SKM-1 (cell line): ENCODE measurements at regions not wholly inside any gene's neighbourhood (a gene's known extent, or its start where the extent isn't known, plus 50 kb on each side); places are given as distances from the start of the nearest gene placed in this dataset.
"Not testable (repeated sequence)": the region's sequence is repeated elsewhere in the genome, so short reads cannot be mapped to it uniquely, and the experiment has no call there.

Experiments used
- DNase-seq: peaks from one replicate; lab custom pipeline; 2025; ENCODE audit not compliant: unreplicated experiment; lab: John Stamatoyannopoulos, UW

DNA sequence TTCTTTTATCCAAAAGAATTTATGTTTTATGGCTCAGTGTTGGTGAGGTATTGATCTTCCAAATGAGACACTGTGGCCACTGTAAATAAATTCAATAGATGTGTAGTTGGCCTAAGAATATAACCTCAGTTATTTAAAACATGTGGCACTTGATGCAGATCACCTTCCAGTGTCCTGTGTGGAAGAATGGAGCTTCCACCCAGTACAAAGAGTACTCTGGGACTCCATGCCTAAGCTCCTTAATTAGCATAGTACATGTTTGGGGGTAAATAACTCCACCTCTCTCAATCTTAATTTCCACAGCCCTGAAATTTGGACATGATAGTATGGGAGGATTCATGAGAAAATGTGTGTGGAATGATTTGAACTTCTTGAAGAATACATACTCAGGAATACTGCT is 105.7 kb downstream of the SPDYE17 start:
- not testable (repeated sequence) for DNase-seq

GRCh38 chr7:76924756-76925155 is 107.4 kb downstream of the SPDYE17 start:
- DNase-seq, result not testable (repeated sequence)

DNA sequence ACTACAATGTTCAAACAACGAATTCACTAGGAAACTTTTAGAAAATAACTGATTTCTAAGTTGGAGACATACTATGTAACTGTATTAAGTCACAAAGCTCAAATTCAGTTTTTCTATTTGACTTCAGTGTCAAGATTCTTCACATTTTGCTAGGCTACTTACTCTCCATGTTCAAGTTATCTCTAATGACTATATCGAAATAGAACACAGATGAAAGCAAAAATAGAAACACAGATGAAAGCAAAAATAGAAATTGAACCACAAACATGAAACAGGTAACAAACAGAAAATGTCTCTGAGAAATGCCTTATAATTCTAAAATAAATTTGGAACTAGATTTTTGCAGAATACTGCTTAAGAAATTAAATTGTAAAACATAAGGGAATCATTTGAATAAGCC is 113.5 kb downstream of the SPDYE17 start:
- not testable (repeated sequence) for DNase-seq

GRCh38 chr7:76914361-76914760 is 117.8 kb downstream of the SPDYE17 start:
- not testable (repeated sequence) for DNase-seq

DNA sequence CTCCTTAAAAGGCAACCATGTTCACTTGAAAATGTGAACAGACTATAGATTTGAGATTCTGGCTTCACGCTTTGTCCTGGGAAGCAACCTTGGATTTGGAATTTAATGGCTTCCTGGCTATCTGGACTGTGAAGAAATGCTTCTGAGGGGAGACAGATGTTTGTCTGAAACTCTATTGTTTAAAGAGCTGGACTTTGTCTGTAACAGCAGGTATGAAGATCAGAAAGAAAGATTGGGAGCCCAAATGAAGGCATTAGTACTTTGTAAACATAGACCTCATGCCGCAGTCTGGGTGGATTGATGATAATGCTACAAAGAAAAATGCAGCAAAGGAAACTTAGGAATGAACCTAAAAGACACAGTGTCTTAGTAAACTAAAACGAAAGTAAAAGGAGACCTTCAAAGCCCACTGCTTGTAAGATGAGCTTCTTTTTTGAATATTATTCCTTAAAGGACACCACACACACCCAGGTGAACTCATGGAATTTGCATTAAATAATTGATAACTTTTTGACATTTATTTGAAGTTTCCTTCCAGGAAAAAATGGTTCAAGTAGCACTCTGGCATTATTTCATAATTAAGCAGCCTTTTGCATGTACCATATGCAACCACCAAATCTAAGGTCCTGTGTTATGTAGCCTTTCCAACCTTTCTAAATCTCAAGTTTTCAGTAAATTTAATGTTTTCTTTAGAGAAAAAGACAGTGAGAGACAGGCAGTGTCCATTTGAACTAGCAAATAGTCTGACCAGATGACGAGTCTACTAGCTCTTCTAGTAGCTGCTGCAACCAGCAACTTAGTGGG is 119.9 kb downstream of the SPDYE17 start:
- not testable (repeated sequence) for DNase-seq

DNA sequence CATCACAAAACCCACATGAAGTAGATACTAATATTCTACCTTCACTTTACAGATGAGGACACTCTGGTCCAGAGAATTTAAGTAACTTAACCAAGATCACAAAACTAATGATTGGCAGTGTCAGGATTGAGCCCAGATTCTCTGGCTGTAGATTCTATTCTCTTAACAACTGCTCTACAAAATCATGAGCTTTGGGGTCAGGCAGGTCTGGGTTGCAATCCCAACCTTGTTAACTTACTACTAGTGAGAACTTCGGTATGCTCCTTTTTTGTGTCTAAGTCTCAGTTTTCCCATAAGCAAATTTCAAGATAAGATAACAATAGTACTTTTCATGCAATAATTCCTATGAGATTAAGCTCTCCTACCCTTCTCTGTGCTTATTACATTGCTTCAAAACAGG is 127.5 kb downstream of the SPDYE17 start:
- not testable (repeated sequence) for DNase-seq

GRCh38 chr7:76901944-76902710 is 130.0 kb downstream of the SPDYE17 start:
- DNase-seq, result not testable (repeated sequence)

- not testable (repeated sequence) for DNase-seq
These were observed 133.4 kb downstream of the SPDYE17 start for GRCh38 chr7:76898807-76899206.

GRCh38 chr7:76897007-76897406 is 135.2 kb downstream of the SPDYE17 start:
- DNase-seq, result not testable (repeated sequence)

- not testable (repeated sequence) for DNase-seq
These were observed 136.5 kb downstream of the SPDYE17 start for GRCh38 chr7:76895696-76896095.

DNA sequence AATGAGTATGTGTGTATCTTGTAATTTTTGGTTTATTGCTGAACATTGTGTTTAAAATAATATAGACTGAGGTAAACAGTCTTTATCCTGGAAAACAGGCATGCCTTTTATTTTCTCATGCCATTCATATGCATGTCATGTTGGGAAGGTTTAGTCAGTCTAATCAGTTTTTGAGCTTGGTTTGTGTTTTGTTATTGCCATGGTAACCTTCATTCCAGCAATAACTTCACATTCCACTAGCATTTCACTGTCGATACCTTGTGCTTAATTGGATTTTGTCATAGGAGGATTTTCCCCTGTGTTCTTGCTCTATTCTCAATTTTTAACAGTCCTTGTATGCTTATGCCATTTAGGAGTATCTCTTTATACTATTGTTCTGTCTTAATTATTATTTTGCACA is 140.4 kb downstream of the SPDYE17 start:
- not testable (repeated sequence) for DNase-seq

DNA sequence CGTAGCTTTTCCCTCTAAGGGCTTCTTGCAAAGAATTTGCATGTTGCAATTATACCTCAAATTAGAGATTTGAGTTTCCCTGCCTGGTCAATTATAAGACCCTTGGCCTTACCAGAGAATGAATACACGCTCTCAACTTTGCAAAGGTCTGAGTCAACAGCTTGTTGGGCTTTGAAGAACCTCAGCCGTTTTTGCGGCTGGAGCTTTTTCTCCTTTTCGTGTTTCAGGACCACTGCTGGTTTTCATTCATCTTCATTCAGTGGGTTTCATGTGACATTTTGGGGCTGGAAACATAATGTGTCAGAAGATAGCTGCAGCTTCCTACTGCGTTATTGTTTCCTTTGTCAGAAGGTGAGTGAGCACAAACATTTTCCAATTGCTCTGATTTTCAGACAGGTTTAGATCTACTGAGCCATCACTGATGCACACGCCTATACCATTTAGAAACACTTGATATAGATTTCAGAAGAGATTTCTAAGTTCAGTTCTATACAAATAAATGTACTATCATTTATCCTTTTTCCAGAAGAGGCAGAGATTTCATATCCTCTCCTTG is 152.3 kb downstream of the SPDYE17 start:
- not testable (repeated sequence) for DNase-seq

GRCh38 chr7:76875760-76876159 is 156.4 kb downstream of the SPDYE17 start:
- DNase-seq, result not testable (repeated sequence)

- not testable (repeated sequence) for DNase-seq
These were observed 161.7 kb downstream of the SPDYE17 start for GRCh38 chr7:76870504-76870808.

GRCh38 chr7:76867364-76867889 is 164.7 kb downstream of the SPDYE17 start:
- DNase-seq, result not testable (repeated sequence)

DNA sequence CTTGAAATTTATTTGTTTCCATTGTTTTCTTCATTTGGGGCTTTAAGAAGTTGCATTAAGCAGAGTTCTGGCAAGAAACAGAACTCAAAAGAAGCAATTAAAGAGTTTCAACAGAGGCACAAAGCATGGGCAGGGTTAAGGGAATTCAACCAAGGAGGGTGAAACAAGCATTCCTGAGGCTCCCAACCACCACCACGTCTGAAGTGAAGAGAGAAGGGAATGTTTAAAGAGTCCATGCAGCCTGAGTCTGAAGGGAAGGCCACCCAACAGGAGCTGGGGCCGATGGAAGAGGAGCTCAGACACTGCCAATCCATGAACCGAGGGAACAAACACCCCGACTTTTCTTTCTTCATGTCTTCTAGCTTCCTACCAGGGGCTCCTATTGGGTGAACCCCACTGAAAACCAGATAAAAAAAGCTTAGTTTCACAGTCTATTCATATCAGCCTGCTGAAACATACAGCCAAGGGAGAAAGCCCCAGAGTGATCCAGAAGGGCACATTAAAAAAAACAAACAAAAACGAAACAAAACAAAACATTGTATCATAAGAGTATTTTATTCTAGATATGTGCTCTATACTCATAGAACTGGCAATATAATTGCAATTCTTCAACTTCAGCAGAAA is 168.9 kb downstream of the SPDYE17 start:
- DNase-seq, result not testable (repeated sequence)

DNA sequence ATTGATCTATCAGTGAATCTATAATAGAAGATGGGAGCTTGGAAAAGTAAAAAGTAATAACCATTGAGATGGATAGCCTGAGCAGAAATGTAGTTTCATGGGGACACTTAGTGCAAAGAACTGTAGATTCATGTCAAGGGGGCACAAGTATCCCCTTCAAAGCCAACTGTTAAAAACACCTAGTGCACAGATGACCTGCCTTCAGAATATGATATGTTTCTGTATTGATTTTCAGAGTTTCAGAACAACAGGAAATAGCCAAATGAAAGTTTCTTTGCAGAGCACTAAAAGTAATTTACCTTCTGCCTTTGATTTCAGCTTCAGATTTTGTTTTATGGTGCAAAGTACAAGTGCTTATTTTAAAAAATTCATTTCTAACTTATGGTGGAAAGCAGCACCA is 169.9 kb downstream of the SPDYE17 start:
- not testable (repeated sequence) for DNase-seq

GRCh38 chr7:76859933-76860332 is 172.2 kb downstream of the SPDYE17 start:
- DNase-seq, result not testable (repeated sequence)

DNA sequence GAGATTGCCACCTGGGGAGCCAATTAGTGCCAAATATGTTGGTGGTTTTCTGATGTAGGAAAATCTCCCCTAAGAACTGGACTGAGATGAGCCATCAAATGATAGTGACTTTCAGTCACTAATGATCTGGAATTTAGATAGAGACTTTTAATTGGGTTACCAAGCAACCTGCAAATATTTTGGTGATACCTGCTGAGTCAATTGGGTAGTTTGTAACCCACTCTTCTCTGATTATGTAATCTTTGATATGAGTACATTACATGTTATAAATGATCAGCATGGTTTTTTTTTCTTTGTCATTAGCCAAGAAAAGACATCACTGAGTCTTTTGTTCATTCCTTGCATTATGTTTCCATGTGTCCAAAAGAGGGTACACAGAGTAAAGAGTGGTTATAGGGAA is 177.5 kb downstream of the SPDYE17 start:
- DNase-seq, result not testable (repeated sequence)

GRCh38 chr7:76852787-76853584 is 179.2 kb downstream of the SPDYE17 start:
- DNase-seq, result not testable (repeated sequence)
